HG03558 (cell line): ENCODE measurements at regions not wholly inside any gene's neighbourhood (a gene's known extent, or its start where the extent isn't known, plus 50 kb on each side); places are given as distances from the start of the nearest gene placed in this dataset.
"Not testable (repeated sequence)": the region's sequence is repeated elsewhere in the genome, so short reads cannot be mapped to it uniquely, and the experiment has no call there.

ENCODE experiments used
- ATAC-seq: cut with Tn5 transposase; IDR thresholded peaks from one replicate; pipeline ENCODE4 v1.9.1; 2021; ENCODE audit warnings: moderate number of reproducible peaks; ENCODE audit not compliant: unreplicated experiment; ENCODE audit errors: extremely low read depth

GRCh38 chrX:104513162-104513561, 52.8 kb upstream of the IL1RAPL2 start:
- no peak for ATAC-seq

- ATAC-seq: no peak
These were observed 55.2 kb upstream of the IL1RAPL2 start for GRCh38 chrX:104510801-104511200.

GRCh38 chrX:104502460-104502859, 63.5 kb upstream of the IL1RAPL2 start:
- ATAC-seq: no peak

- no peak for ATAC-seq
These were observed 77.2 kb upstream of the IL1RAPL2 start for GRCh38 chrX:104488811-104489210.

- ATAC-seq: no peak
These were observed 79.3 kb upstream of the IL1RAPL2 start for GRCh38 chrX:104486691-104487090.

GRCh38 chrX:104482757-104483156, 83.2 kb upstream of the IL1RAPL2 start:
- no peak for ATAC-seq

- no peak for ATAC-seq
These were observed 96.2 kb upstream of the IL1RAPL2 start for GRCh38 chrX:104469771-104470170.

GRCh38 chrX:104459796-104460195, 106.2 kb upstream of the IL1RAPL2 start:
- ATAC-seq: no peak

- not testable (repeated sequence) for ATAC-seq
These were observed 108.9 kb upstream of the IL1RAPL2 start for GRCh38 chrX:104457130-104457529.

GRCh38 chrX:104450316-104450715, 115.7 kb upstream of the IL1RAPL2 start:
- ATAC-seq: no peak

GRCh38 chrX:104445591-104445990, 120.4 kb upstream of the IL1RAPL2 start:
- no peak for ATAC-seq

GRCh38 chrX:104435249-104435648, 130.8 kb upstream of the IL1RAPL2 start:
- no peak for ATAC-seq

GRCh38 chrX:104432321-104432720, 133.7 kb upstream of the IL1RAPL2 start:
- no peak for ATAC-seq

- no peak for ATAC-seq
These were observed 135.3 kb upstream of the IL1RAPL2 start for GRCh38 chrX:104430742-104431119.

GRCh38 chrX:104430072-104430741, 135.8 kb upstream of the IL1RAPL2 start:
- ATAC-seq: no peak

GRCh38 chrX:104428231-104428630, 137.8 kb upstream of the IL1RAPL2 start:
- ATAC-seq: no peak

- no peak for ATAC-seq
These were observed 138.3 kb upstream of the IL1RAPL2 start for GRCh38 chrX:104427693-104428092.

- no peak for ATAC-seq
These were observed 138.9 kb upstream of the IL1RAPL2 start for GRCh38 chrX:104427073-104427472.

- no peak for ATAC-seq
These were observed 145.1 kb upstream of the IL1RAPL2 start for GRCh38 chrX:104420907-104421306.

- ATAC-seq: no peak
These were observed 146.1 kb upstream of the IL1RAPL2 start for GRCh38 chrX:104419926-104420325.

- no peak for ATAC-seq
These were observed 146.8 kb upstream of the IL1RAPL2 start for GRCh38 chrX:104419211-104419610.

- ATAC-seq: no peak
These were observed 154.2 kb upstream of the IL1RAPL2 start for GRCh38 chrX:104411800-104412199.

- ATAC-seq: no peak
These were observed 145.7 kb upstream of the ESX1 start for GRCh38 chrX:104400387-104400786.
